ENCODE measurements at regions not wholly inside any gene's neighbourhood (a gene's known extent, or its start where the extent isn't known, plus 50 kb on each side); places are given as distances from the start of the nearest gene placed in this dataset.
"Not testable (repeated sequence)": the region's sequence is repeated elsewhere in the genome, so short reads cannot be mapped to it uniquely, and the experiment has no call there.

- DNase-seq (ENCODE audit: low read depth): no peak
- in situ Hi-C loops (cut with HindIII; ENCODE audit: low pct_unique_long_range_greater_than_20kb, low sequenced_read_pairs): no loop called here
Observed at GRCh38 chr22:22364207-22364606, 119.6 kb downstream of the VPREB1 start.

- in situ Hi-C loops (cut with HindIII; ENCODE audit: low pct_unique_long_range_greater_than_20kb, low sequenced_read_pairs): no loop called here
- DNase-seq (ENCODE audit: low read depth): no peak
Observed at GRCh38 chr22:22366537-22366936, 122.0 kb downstream of the VPREB1 start.

GRCh38 chr22:22368516-22368915 lies 123.9 kb downstream of the VPREB1 start:
- in situ Hi-C loops (cut with HindIII; ENCODE audit: low pct_unique_long_range_greater_than_20kb, low sequenced_read_pairs): no loop called here
- DNase-seq (ENCODE audit: low read depth): no peak

- DNase-seq (ENCODE audit: low read depth): peak; percentile 8
- in situ Hi-C loops (cut with HindIII; ENCODE audit: low pct_unique_long_range_greater_than_20kb, low sequenced_read_pairs): not testable (repeated sequence)
Observed at GRCh38 chr22:22369219-22369963, 124.8 kb downstream of the VPREB1 start.

- in situ Hi-C loops (cut with HindIII; ENCODE audit: low pct_unique_long_range_greater_than_20kb, low sequenced_read_pairs): no loop called here
- no peak for DNase-seq (ENCODE audit: low read depth)
Observed at GRCh38 chr22:22369964-22370270, 125.3 kb downstream of the VPREB1 start.

GRCh38 chr22:22371031-22371541 lies 126.5 kb downstream of the VPREB1 start:
- in situ Hi-C loops (cut with HindIII; ENCODE audit: low pct_unique_long_range_greater_than_20kb, low sequenced_read_pairs): no loop called here
- no peak for DNase-seq (ENCODE audit: low read depth)

- DNase-seq (ENCODE audit: low read depth): no peak
- in situ Hi-C loops (cut with HindIII; ENCODE audit: low pct_unique_long_range_greater_than_20kb, low sequenced_read_pairs): no loop called here
Observed at GRCh38 chr22:22372086-22372485, 127.5 kb downstream of the VPREB1 start.

- in situ Hi-C loops (cut with HindIII; ENCODE audit: low pct_unique_long_range_greater_than_20kb, low sequenced_read_pairs): no loop called here
- no peak for DNase-seq (ENCODE audit: low read depth)
Observed at GRCh38 chr22:22374163-22374562, 129.6 kb downstream of the VPREB1 start.

- DNase-seq (ENCODE audit: low read depth): no peak
- in situ Hi-C loops (cut with HindIII; ENCODE audit: low pct_unique_long_range_greater_than_20kb, low sequenced_read_pairs): no loop called here
Observed at GRCh38 chr22:22374579-22374978, 130.0 kb downstream of the VPREB1 start.

GRCh38 chr22:22375576-22376351 lies 131.2 kb downstream of the VPREB1 start:
- in situ Hi-C loops (cut with HindIII; ENCODE audit: low pct_unique_long_range_greater_than_20kb, low sequenced_read_pairs): no loop called here
- no peak for DNase-seq (ENCODE audit: low read depth)

- in situ Hi-C loops (cut with HindIII; ENCODE audit: low pct_unique_long_range_greater_than_20kb, low sequenced_read_pairs): no loop called here
Observed at GRCh38 chr22:22376352-22376706, 131.7 kb downstream of the VPREB1 start.

GRCh38 chr22:22376884-22377283 lies 131.7 kb downstream of the ZNF280B start:
- DNase-seq (ENCODE audit: low read depth); in situ Hi-C loops (cut with HindIII; ENCODE audit: low pct_unique_long_range_greater_than_20kb, low sequenced_read_pairs): not testable (repeated sequence)

More at GRCh38 chr22:22376352-22376706, 131.7 kb downstream of the VPREB1 start:
- DNase-seq (ENCODE audit: low read depth): no peak

- in situ Hi-C loops (cut with HindIII; ENCODE audit: low pct_unique_long_range_greater_than_20kb, low sequenced_read_pairs): no loop called here
- no peak for DNase-seq (ENCODE audit: low read depth)
Observed at GRCh38 chr22:22377335-22377734, 131.2 kb downstream of the ZNF280B start.

- in situ Hi-C loops (cut with HindIII; ENCODE audit: low pct_unique_long_range_greater_than_20kb, low sequenced_read_pairs): no loop called here
- DNase-seq (ENCODE audit: low read depth): no peak
Observed at GRCh38 chr22:22378446-22379415, 129.8 kb downstream of the ZNF280B start.

- DNase-seq (ENCODE audit: low read depth): no peak
- in situ Hi-C loops (cut with HindIII; ENCODE audit: low pct_unique_long_range_greater_than_20kb, low sequenced_read_pairs): no loop called here
Observed at GRCh38 chr22:22380098-22381030, 128.2 kb downstream of the ZNF280B start.

- DNase-seq (ENCODE audit: low read depth); in situ Hi-C loops (cut with HindIII; ENCODE audit: low pct_unique_long_range_greater_than_20kb, low sequenced_read_pairs): not testable (repeated sequence)
Observed at GRCh38 chr22:22381292-22381691, 127.2 kb downstream of the ZNF280B start.

GRCh38 chr22:22384267-22384666 lies 124.3 kb downstream of the ZNF280B start:
- DNase-seq (ENCODE audit: low read depth): no peak
- in situ Hi-C loops (cut with HindIII; ENCODE audit: low pct_unique_long_range_greater_than_20kb, low sequenced_read_pairs): no loop called here
